GM21786 (cell line): ENCODE measurements at regions not wholly inside any gene's neighbourhood (a gene's known extent, or its start where the extent isn't known, plus 50 kb on each side); places are given as distances from the start of the nearest gene placed in this dataset.

Experiments used
- ATAC-seq: cut with Tn5 transposase; IDR thresholded peaks from one replicate; pipeline ENCODE4 v1.9.1; 2021; ENCODE audit not compliant: unreplicated experiment

- ATAC-seq = no peak
These were observed 248.8 kb downstream of the IRS2 start for GRCh38 chr13:109537584-109537983.

GRCh38 chr13:109533350-109533749 lies 253.0 kb downstream of the IRS2 start:
- ATAC-seq = no peak

- ATAC-seq = no peak
These were observed 256.4 kb downstream of the IRS2 start for GRCh38 chr13:109529964-109530363.

GRCh38 chr13:109521719-109522118 lies 264.7 kb downstream of the IRS2 start:
- ATAC-seq = no peak

GRCh38 chr13:109517517-109517916 lies 268.9 kb downstream of the IRS2 start:
- ATAC-seq = no peak

GRCh38 chr13:109516186-109516585 lies 270.2 kb downstream of the IRS2 start:
- no peak for ATAC-seq

DNA sequence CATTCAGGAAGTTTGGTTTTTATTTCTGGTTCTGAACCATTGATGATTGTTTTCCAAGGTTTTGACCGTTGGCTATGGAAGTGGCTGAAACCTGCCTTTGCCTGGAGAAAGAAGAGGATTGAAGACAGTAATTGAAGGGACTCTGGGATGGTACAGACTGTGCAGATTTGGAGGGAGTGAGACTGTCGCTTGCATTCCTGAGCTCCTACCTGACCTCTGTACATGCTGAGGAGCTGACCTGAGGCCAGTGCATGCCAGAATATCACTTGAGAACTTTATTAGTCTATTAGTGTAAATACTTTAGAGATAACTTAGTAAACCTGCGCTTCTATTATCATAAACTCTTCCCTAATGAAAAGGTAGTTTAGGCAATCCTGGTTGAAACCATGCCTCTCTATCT lies 276.4 kb downstream of the IRS2 start:
- no peak for ATAC-seq

- ATAC-seq = no peak
These were observed 277.1 kb downstream of the IRS2 start for GRCh38 chr13:109509154-109509900.

GRCh38 chr13:109500146-109500773 lies 286.1 kb downstream of the IRS2 start:
- ATAC-seq = no peak

DNA sequence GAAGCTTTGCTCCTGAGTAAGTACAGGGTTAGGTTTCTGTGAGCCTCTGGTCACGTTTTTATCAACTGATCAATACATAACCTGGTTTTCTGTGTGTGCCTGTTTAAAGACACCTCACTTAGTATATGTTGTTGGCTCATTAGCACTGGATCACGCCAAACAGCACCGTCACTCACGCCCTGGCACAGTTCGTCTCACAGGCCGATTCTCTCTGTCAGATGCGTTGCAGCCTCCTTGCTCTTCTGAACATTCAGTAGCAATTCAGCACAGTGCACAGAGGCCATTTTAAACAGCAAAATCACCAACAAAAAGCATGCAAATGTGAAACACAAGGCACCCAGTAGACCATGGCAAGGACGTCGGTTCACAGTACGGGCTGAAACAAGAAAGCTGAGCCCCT lies 288.5 kb downstream of the IRS2 start:
- no peak for ATAC-seq

GRCh38 chr13:109496216-109496615 lies 290.2 kb downstream of the IRS2 start:
- ATAC-seq = no peak

- ATAC-seq = no peak
These were observed 291.4 kb downstream of the IRS2 start for GRCh38 chr13:109494925-109495369.

- no peak for ATAC-seq
These were observed 301.1 kb downstream of the IRS2 start for GRCh38 chr13:109485136-109485794.

GRCh38 chr13:109483284-109483683 lies 303.1 kb downstream of the IRS2 start:
- no peak for ATAC-seq

GRCh38 chr13:109481040-109481439 lies 305.3 kb downstream of the IRS2 start:
- no peak for ATAC-seq

DNA sequence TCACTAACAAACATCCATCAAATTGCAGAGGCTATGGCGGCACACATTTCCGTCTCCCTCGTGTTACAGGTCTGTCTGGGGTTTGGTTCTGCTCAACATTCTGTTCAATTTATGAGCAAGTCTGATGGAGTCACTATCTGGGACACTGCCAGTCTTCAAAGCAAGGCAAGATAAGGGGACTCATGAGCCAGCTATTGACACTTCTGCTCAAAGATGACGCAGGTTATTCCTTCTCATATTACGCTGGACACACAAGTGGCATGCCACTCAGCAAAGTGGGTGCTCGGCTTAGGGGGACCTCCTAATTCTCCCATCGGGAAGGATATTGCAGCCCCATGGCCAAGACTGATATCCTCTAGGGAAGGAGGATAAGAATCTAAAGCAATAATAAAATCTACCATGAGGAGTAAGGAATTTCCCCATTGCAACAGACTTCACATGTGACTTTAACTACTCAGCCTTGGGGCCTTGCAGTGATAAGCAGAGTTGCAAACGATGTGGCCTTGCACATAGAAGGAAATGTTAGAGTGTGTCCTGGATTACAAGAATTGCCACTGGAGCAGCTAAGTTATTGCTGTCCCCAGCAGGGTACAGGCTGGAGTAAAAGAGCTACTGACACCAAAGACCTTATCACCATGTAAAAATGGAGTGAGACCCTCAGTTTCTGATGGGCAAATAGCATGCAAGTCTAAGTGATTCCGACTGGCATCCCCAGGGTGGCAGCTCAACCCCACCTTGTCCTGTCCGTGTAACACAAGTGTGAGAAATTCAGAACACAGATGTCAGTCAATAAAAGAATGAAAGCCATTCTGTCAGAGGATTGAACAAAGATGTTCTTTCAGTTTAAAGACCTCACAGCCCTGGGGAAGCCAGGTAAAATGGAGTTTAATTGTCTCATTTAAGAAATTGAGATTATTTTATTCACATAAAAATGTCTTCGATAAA lies 306.1 kb downstream of the IRS2 start:
- ATAC-seq = no peak

GRCh38 chr13:109479534-109479933 lies 306.8 kb downstream of the IRS2 start:
- no peak for ATAC-seq

DNA sequence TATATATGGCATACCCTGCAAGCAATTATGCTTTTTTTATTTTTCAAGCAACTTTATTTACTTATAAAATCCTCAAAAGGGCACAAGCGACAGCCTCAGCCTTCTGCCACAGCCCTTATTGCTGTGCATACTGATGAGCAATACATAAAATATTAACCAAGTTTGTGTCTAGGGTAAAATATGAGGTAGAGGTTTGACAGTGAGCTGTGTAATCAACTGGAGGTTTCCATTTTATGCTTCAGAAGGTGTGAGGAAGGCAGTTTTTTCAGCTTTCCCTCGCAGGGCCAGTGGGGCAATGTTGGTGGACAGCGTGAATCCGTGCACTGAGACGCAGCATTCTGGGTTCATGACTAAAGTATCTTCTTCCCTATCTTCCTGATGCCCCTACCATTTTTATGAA lies 310.4 kb downstream of the IRS2 start:
- ATAC-seq = no peak

GRCh38 chr13:109468123-109468522 lies 318.3 kb downstream of the IRS2 start:
- no peak for ATAC-seq

DNA sequence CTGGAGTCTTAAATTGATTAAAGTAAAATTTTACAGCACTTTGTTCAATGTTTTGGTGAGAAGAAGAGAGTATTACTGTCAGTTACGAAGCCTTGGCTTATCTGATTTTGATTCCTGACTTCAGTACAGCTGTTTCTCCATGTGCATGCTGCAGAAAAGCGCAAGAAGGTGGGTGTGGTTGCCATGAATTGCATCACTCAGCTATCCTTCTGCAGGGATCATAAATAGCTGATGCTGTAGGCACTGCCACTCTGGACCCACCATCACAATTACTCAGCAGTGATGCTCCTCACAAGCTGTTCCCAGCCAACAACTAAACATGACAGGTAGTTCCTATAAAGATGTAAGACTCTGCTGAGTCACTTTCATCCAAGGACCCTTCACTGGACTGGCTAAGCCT lies 321.2 kb downstream of the IRS2 start:
- ATAC-seq = no peak
